DND-41 (cell line): ENCODE measurements at regions not wholly inside any gene's neighbourhood (a gene's known extent, or its start where the extent isn't known, plus 50 kb on each side); places are given as distances from the start of the nearest gene placed in this dataset.

Experiments used
- ATAC-seq: fragments of 200-7000 bp; cut with Tn5 transposase; 3 replicates; pipeline ENCODE4 v1.9.1; 2021; ENCODE audit warnings: low read depth; ENCODE audit not compliant: insufficient read depth
- DNase-seq: peaks from one replicate; pipeline ENCODE4 v3.0.0-alpha.2; 2020
- H2AFZ ChIP-seq: 2 replicates; pipeline ENCODE4 v1.6.0; 2012; ENCODE audit warnings: low read depth, low read length
- H3K27ac ChIP-seq: 2 replicates; pipeline ENCODE4 v1.5.1; 2012; ENCODE audit warnings: low read length, inconsistent platforms
- H3K27me3 ChIP-seq: fragments of 200-600 bp; sonication (generic); 2 replicates; pipeline ENCODE4 v1.6.0; 2012; ENCODE audit warnings: low read length, mild to moderate bottlenecking, inconsistent platforms; ENCODE audit not compliant: insufficient read depth, poor library complexity
- H3K36me3 ChIP-seq: 2 replicates; pipeline ENCODE4 v1.5.1; 2012; ENCODE audit warnings: low read length, inconsistent platforms; ENCODE audit not compliant: insufficient read depth
- H3K4me1 ChIP-seq: 2 replicates; pipeline ENCODE4 v1.5.1; 2012; ENCODE audit warnings: mild to moderate bottlenecking, low read length; ENCODE audit not compliant: insufficient read depth
- H3K4me2 ChIP-seq: 2 replicates; pipeline ENCODE4 v1.6.0; 2012; ENCODE audit warnings: mild to moderate bottlenecking, moderate library complexity, low read length, inconsistent platforms; ENCODE audit not compliant: insufficient read depth
- H3K4me3 ChIP-seq, 2 experiments: fragments of 200-600 bp in 1 of 2; shearing (Covaris generic) in 1 of 2; 2 replicates each; pipeline ENCODE4 v1.5.1; 2012 to 2016; ENCODE audit warnings: inconsistent platforms in 2 of 2, low read length in 2 of 2, mild to moderate bottlenecking in 2 of 2, low read depth in 1 of 2, moderate library complexity in 1 of 2
- H3K79me2 ChIP-seq: 2 replicates; pipeline ENCODE4 v1.6.0; 2012; ENCODE audit warnings: low read length, inconsistent platforms; ENCODE audit not compliant: insufficient read depth
- H3K9ac ChIP-seq: 2 replicates; pipeline ENCODE4 v1.6.0; 2012; ENCODE audit warnings: low read depth, mild to moderate bottlenecking, inconsistent platforms, low read length, moderate library complexity
- H3K9me3 ChIP-seq: 2 replicates; pipeline ENCODE4 v1.5.1; 2012; ENCODE audit warnings: low read length, moderate library complexity, mild to moderate bottlenecking, inconsistent platforms; ENCODE audit not compliant: insufficient read depth, severe bottlenecking
- H4K20me1 ChIP-seq: 2 replicates; pipeline ENCODE4 v1.6.0; 2012; ENCODE audit warnings: low read length; ENCODE audit not compliant: insufficient read depth
- CTCF ChIP-seq: IDR thresholded peaks from 2 replicates; pipeline ENCODE4 v1.5.1; 2012; ENCODE audit warnings: borderline replicate concordance, low read length, moderate library complexity, mild to moderate bottlenecking; ENCODE audit not compliant: poor library complexity, severe bottlenecking; ENCODE audit errors: extremely low read depth
- EZH2 ChIP-seq: IDR thresholded peaks from 3 replicates; pipeline ENCODE4 v1.6.1; 2012; ENCODE audit warnings: borderline replicate concordance, low read depth, mild to moderate bottlenecking, moderate library complexity, low read length, inconsistent platforms; ENCODE audit not compliant: severe bottlenecking

- DNase-seq (no peak), ATAC-seq (no peak)
- Histone ChIP-seq H4K20me1 (no peaks in the 10 kb centered on the region), H3K27me3 (no peaks in the 10 kb centered on the region), H3K4me1 (peaks cover 37% of the 10 kb centered on the region), H3K9ac (no peak overlapping the region), H3K27ac (no peak overlapping the region), H3K4me3 (no peak overlapping the region), H3K79me2 (no peaks in the 10 kb centered on the region), H3K36me3 (no peaks in the 10 kb centered on the region), H2AFZ (no peak overlapping the region), H3K4me2 (no peak overlapping the region), H3K9me3 (no peaks in the 10 kb centered on the region)
- TF ChIP-seq EZH2 = no peak
- no peak for TF ChIP-seq CTCF
Observed at GRCh38 chr3:66812136-66812535, 186.0 kb upstream of the KBTBD8 start.

GRCh38 chr3:66812741-66813140 is 185.4 kb upstream of the KBTBD8 start:
- no peak for DNase-seq

GRCh38 chr3:66816090-66816761 is 181.9 kb upstream of the KBTBD8 start:
- DNase-seq (peak; percentile 23), ATAC-seq (peak; percentile 94)
- Histone ChIP-seq H4K20me1 (no peaks in the 10 kb centered on the region), H3K36me3 (no peaks in the 10 kb centered on the region), H3K9ac (no peak overlapping the region), H3K27me3 (no peaks in the 10 kb centered on the region), H2AFZ (no peak overlapping the region), H3K4me2 (no peak overlapping the region), H3K4me1 (peaks cover 9% of the 10 kb centered on the region), H3K27ac (no peak overlapping the region), H3K79me2 (no peaks in the 10 kb centered on the region), H3K4me3 (no peak overlapping the region), H3K9me3 (no peaks in the 10 kb centered on the region)
- peak; percentile 43 for TF ChIP-seq CTCF
- no peak for TF ChIP-seq EZH2

More at GRCh38 chr3:66812741-66813140, 185.4 kb upstream of the KBTBD8 start:
- Histone ChIP-seq H4K20me1 (no peaks in the 10 kb centered on the region), H3K79me2 (no peaks in the 10 kb centered on the region), H3K4me1 (peaks cover 37% of the 10 kb centered on the region), H3K27me3 (no peaks in the 10 kb centered on the region), H3K36me3 (no peaks in the 10 kb centered on the region), H3K4me2 (no peak overlapping the region), H3K9me3 (no peaks in the 10 kb centered on the region), H3K9ac (no peak overlapping the region), H2AFZ (no peak overlapping the region), H3K4me3 (no peak overlapping the region), H3K27ac (no peak overlapping the region)
- TF ChIP-seq CTCF (no peak), EZH2 (no peak)
- ATAC-seq = no peak
